SK-N-MC (cell line): ENCODE measurements at regions not wholly inside any gene's neighbourhood (a gene's known extent, or its start where the extent isn't known, plus 50 kb on each side); places are given as distances from the start of the nearest gene placed in this dataset.
"Not testable (repeated sequence)": the region's sequence is repeated elsewhere in the genome, so short reads cannot be mapped to it uniquely, and the experiment has no call there.

ENCODE experiments used
- EZH2 ChIP-seq: fragments of 200-600 bp; sonication (generic); IDR thresholded peaks from one replicate; pipeline ENCODE4 v1.6.1; 2017; ENCODE audit warnings: antibody characterized with exemption
- POLR2AphosphoS5 ChIP-seq: IDR thresholded peaks from 2 replicates; pipeline ENCODE4 v1.6.1; 2012; ENCODE audit warnings: mild to moderate bottlenecking, low read depth, low read length, borderline replicate concordance

GRCh38 chr3:125681906-125682305, 86.6 kb upstream of the OSBPL11 start:
- not testable (repeated sequence) for TF ChIP-seq EZH2, POLR2AphosphoS5
